Neural cell (in vitro differentiated cells): ENCODE measurements at regions not wholly inside any gene's neighbourhood (a gene's known extent, or its start where the extent isn't known, plus 50 kb on each side); places are given as distances from the start of the nearest gene placed in this dataset.

ENCODE experiments used
- CTCF ChIP-seq: fragments of 450-650 bp; IDR thresholded peaks from 2 replicates; pipeline ENCODE4 v1.5.1; 2014; ENCODE audit warnings: antibody characterized with exemption, mild to moderate bottlenecking, moderate library complexity; ENCODE audit not compliant: poor library complexity, severe bottlenecking
- EP300 ChIP-seq: fragments of 450-650 bp; conservative IDR thresholded peaks from 2 replicates; pipeline ENCODE4 v1.6.1; 2014; ENCODE audit warnings: antibody characterized with exemption, mild to moderate bottlenecking, moderate library complexity; ENCODE audit not compliant: poor library complexity, severe bottlenecking
- EZH2 ChIP-seq: fragments of 200-600, 300-800 bp; shearing (Covaris generic), sonication (generic); IDR thresholded peaks from 2 replicates; pipeline ENCODE4 v1.6.1; 2014; ENCODE audit warnings: antibody characterized with exemption, low read length, borderline replicate concordance, mild to moderate bottlenecking; ENCODE audit not compliant: insufficient read depth, poor library complexity, severe bottlenecking
- MXI1 ChIP-seq: fragments of 450-650 bp; conservative IDR thresholded peaks from 2 replicates; pipeline ENCODE4 v1.6.1; 2014; ENCODE audit warnings: antibody characterized with exemption, mild to moderate bottlenecking; ENCODE audit not compliant: poor library complexity, severe bottlenecking
- POLR2AphosphoS5 ChIP-seq: IDR thresholded peaks from 2 replicates; pipeline ENCODE4 v1.6.1; 2012
- RAD21 ChIP-seq: fragments of 450-650 bp; conservative IDR thresholded peaks from 2 replicates; pipeline ENCODE4 v1.6.1; 2014; ENCODE audit warnings: antibody characterized with exemption, mild to moderate bottlenecking, moderate library complexity
- REST ChIP-seq: IDR thresholded peaks from 2 replicates; pipeline ENCODE4 v1.6.1; 2012; ENCODE audit warnings: borderline replicate concordance
- TAF1 ChIP-seq: IDR thresholded peaks from 2 replicates; pipeline ENCODE4 v1.6.1; 2012; ENCODE audit warnings: low read depth

- TF ChIP-seq CTCF = no peak
- TF ChIP-seq EP300 = no peak
- TF ChIP-seq MXI1 = no peak
- TF ChIP-seq POLR2AphosphoS5 = no peak
- no peak for TF ChIP-seq EZH2
- TF ChIP-seq RAD21 = no peak
- TF ChIP-seq REST = no peak
- TF ChIP-seq TAF1 = no peak
Observed at GRCh38 chr4:14894392-14895292, 107.6 kb upstream of the CPEB2 start.
